ENCODE measurements at regions not wholly inside any gene's neighbourhood (a gene's known extent, or its start where the extent isn't known, plus 50 kb on each side); places are given as distances from the start of the nearest gene placed in this dataset.

DNA sequence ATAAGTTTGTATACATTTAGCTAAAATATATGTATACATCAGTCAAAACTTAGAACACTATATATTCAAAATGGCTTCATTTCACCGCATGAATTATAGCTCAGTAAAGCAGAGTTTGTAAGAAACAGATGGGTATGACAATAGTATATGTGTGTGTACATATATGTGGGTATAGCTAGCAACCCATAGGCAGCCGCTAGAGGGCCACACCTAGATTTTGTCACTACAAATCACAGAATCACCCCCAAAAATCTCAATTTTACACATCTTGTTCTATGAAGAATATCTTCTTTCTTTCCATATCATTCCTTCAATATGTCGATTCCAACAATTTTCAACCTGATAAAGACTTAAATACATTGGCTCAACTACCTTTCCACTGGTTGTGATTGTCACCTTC, 357.8 kb upstream of the CCNG1 start:
- peak; percentile 55 for TF ChIP-seq CTCF (IDR thresholded peaks at IDR 0.05; ENCODE audit: insufficient read depth, low read length, poor library complexity, severe bottlenecking)
- no peak for TF ChIP-seq EZH2phosphoT487 (conservative IDR thresholded peaks at IDR 0.05; ENCODE audit: low read length)

Measured in SU-DHL-6 (cell line).